HG02642 (cell line): ENCODE measurements at regions not wholly inside any gene's neighbourhood (a gene's known extent, or its start where the extent isn't known, plus 50 kb on each side); places are given as distances from the start of the nearest gene placed in this dataset.
"Not testable (repeated sequence)": the region's sequence is repeated elsewhere in the genome, so short reads cannot be mapped to it uniquely, and the experiment has no call there.

Source experiments
- ATAC-seq: cut with Tn5 transposase; IDR thresholded peaks from one replicate; pipeline ENCODE4 v1.9.1; 2021; ENCODE audit warnings: mild to moderate bottlenecking; ENCODE audit not compliant: unreplicated experiment, poor library complexity

GRCh38 chr5:124890442-124890841 is 144.0 kb upstream of the ZNF608 start:
- ATAC-seq: not testable (repeated sequence)

- ATAC-seq: no peak
These were observed 144.7 kb upstream of the ZNF608 start for GRCh38 chr5:124891179-124891578.

GRCh38 chr5:124892185-124892848 is 145.9 kb upstream of the ZNF608 start:
- no peak for ATAC-seq

GRCh38 chr5:124894541-124894940 is 148.1 kb upstream of the ZNF608 start:
- ATAC-seq: no peak

GRCh38 chr5:124895236-124895635 is 148.8 kb upstream of the ZNF608 start:
- no peak for ATAC-seq

GRCh38 chr5:124901081-124901480 is 154.6 kb upstream of the ZNF608 start:
- no peak for ATAC-seq

- peak; percentile 99 for ATAC-seq
These were observed 155.8 kb upstream of the ZNF608 start for GRCh38 chr5:124902097-124902821.

GRCh38 chr5:124905256-124906130 is 159.1 kb upstream of the ZNF608 start:
- no peak for ATAC-seq

GRCh38 chr5:124906339-124907097 is 160.1 kb upstream of the ZNF608 start:
- ATAC-seq: no peak

- ATAC-seq: no peak
These were observed 160.7 kb upstream of the ZNF608 start for GRCh38 chr5:124907098-124907644.

- ATAC-seq: peak; percentile 79
These were observed 162.4 kb upstream of the ZNF608 start for GRCh38 chr5:124908581-124909451.

- ATAC-seq: no peak
These were observed 163.3 kb upstream of the ZNF608 start for GRCh38 chr5:124909734-124910133.

- ATAC-seq: no peak
These were observed 164.0 kb upstream of the ZNF608 start for GRCh38 chr5:124910354-124911016.

GRCh38 chr5:124912638-124913328 is 166.3 kb upstream of the ZNF608 start:
- ATAC-seq: no peak

GRCh38 chr5:124913329-124913653 is 166.9 kb upstream of the ZNF608 start:
- ATAC-seq: no peak

GRCh38 chr5:124916313-124916712 is 169.9 kb upstream of the ZNF608 start:
- ATAC-seq: not testable (repeated sequence)

- no peak for ATAC-seq
These were observed 172.2 kb upstream of the ZNF608 start for GRCh38 chr5:124918618-124919017.

- no peak for ATAC-seq
These were observed 172.6 kb upstream of the ZNF608 start for GRCh38 chr5:124919076-124919475.
